Inflammatory macrophage treated with lipopolysaccharide for 4 hours (primary cell): ENCODE measurements at regions not wholly inside any gene's neighbourhood (a gene's known extent, or its start where the extent isn't known, plus 50 kb on each side); places are given as distances from the start of the nearest gene placed in this dataset.
"Not testable (repeated sequence)": the region's sequence is repeated elsewhere in the genome, so short reads cannot be mapped to it uniquely, and the experiment has no call there.

Experiments used
- DNase-seq: peaks from one replicate; pipeline ENCODE4 v3.0.0-alpha.2; 2020

- DNase-seq, result peak; percentile 78
Observed at GRCh38 chr14:81765651-81766275, 232.1 kb upstream of the SEL1L start.

- peak; percentile 63 for DNase-seq
Observed at GRCh38 chr14:81766321-81766915, 232.8 kb upstream of the SEL1L start.

- peak; percentile 69 for DNase-seq
Observed at GRCh38 chr14:81767266-81767995, 233.8 kb upstream of the SEL1L start.

- peak; percentile 75 for DNase-seq
Observed at GRCh38 chr14:81771651-81772275, 238.1 kb upstream of the SEL1L start.

GRCh38 chr14:81772381-81772780, 238.7 kb upstream of the SEL1L start:
- peak; percentile 91 for DNase-seq

- DNase-seq, result no peak
Observed at GRCh38 chr14:81776531-81776930, 242.9 kb upstream of the SEL1L start.

- not testable (repeated sequence) for DNase-seq
Observed at GRCh38 chr14:81781798-81782197, 248.1 kb upstream of the SEL1L start.

GRCh38 chr14:81784084-81784483, 250.4 kb upstream of the SEL1L start:
- no peak for DNase-seq

GRCh38 chr14:81797315-81797714, 263.7 kb upstream of the SEL1L start:
- DNase-seq, result no peak

GRCh38 chr14:81801921-81802320, 268.3 kb upstream of the SEL1L start:
- DNase-seq, result no peak

- no peak for DNase-seq
Observed at GRCh38 chr14:81802341-81802740, 268.7 kb upstream of the SEL1L start.

GRCh38 chr14:81805785-81806184, 272.1 kb upstream of the SEL1L start:
- DNase-seq, result no peak

- no peak for DNase-seq
Observed at GRCh38 chr14:81811705-81812269, 278.1 kb upstream of the SEL1L start.

GRCh38 chr14:81818271-81818670, 284.6 kb upstream of the SEL1L start:
- no peak for DNase-seq

GRCh38 chr14:81819344-81819743, 285.7 kb upstream of the SEL1L start:
- no peak for DNase-seq

GRCh38 chr14:81819910-81820309, 286.3 kb upstream of the SEL1L start:
- no peak for DNase-seq

- DNase-seq, result no peak
Observed at GRCh38 chr14:81826081-81826480, 292.4 kb upstream of the SEL1L start.

GRCh38 chr14:81829447-81829846, 295.8 kb upstream of the SEL1L start:
- no peak for DNase-seq

GRCh38 chr14:81831128-81831820, 297.6 kb upstream of the SEL1L start:
- no peak for DNase-seq

- no peak for DNase-seq
Observed at GRCh38 chr14:81834308-81834707, 300.7 kb upstream of the SEL1L start.

GRCh38 chr14:81837304-81837703, 303.7 kb upstream of the SEL1L start:
- DNase-seq, result peak; percentile 3

GRCh38 chr14:81839056-81839455, 305.4 kb upstream of the SEL1L start:
- DNase-seq, result no peak

GRCh38 chr14:81841346-81841745, 307.7 kb upstream of the SEL1L start:
- no peak for DNase-seq
